Spleen (tissue), 11 donors: ENCODE measurements at regions not wholly inside any gene's neighbourhood (a gene's known extent, or its start where the extent isn't known, plus 50 kb on each side); places are given as distances from the start of the nearest gene placed in this dataset.

Experiments
- DNase-seq: peaks from one replicate; pipeline ENCODE4 v3.0.0-alpha.2; 2020
- H3K27ac ChIP-seq, 8 donors: fragments of 200-600 bp; sonication (generic) in 7 of 8; 1 replicate in 4 of 8; 2 replicates in 4 of 8; pipeline versions ENCODE4 v1.5.0 to v1.8.0; 2016 to 2021; ENCODE audit warnings: inconsistent platforms in 4 of 8, mild to moderate bottlenecking in 4 of 8, moderate library complexity in 1 of 8
- H3K27me3 ChIP-seq, 7 donors: fragments of 200-600 bp; sonication (generic) in 6 of 7; replicated peaks in 1 of 7; 1 replicate in 4 of 7; 2 replicates in 3 of 7; pipeline versions ENCODE4 v1.5.0 to v1.8.0; 2016 to 2021; ENCODE audit warnings: inconsistent platforms in 3 of 7, mild to moderate bottlenecking in 1 of 7
- H3K36me3 ChIP-seq, 6 donors: fragments of 200-600 bp; sonication (generic) in 5 of 6; 1 replicate in 4 of 6; 2 replicates in 2 of 6; pipeline versions ENCODE4 v1.5.0 to v1.8.0; 2016 to 2021; ENCODE audit warnings: inconsistent platforms in 2 of 6
- H3K4me1 ChIP-seq, 6 donors: fragments of 200-600 bp; sonication (generic) in 5 of 6; 1 replicate in 3 of 6; 2 replicates in 3 of 6; pipeline versions ENCODE4 v1.5.0 to v1.8.0; 2016 to 2021; ENCODE audit warnings: inconsistent platforms in 3 of 6
- H3K4me3 ChIP-seq, 8 donors: fragments of 200-600 bp; sonication (generic) in 7 of 8; 1 replicate in 4 of 8; 2 replicates in 4 of 8; pipeline versions ENCODE4 v1.5.0 to v1.8.0; 2016 to 2021; ENCODE audit warnings: inconsistent platforms in 4 of 8, mild to moderate bottlenecking in 4 of 8, moderate library complexity in 2 of 8
- H3K9me3 ChIP-seq, 8 donors: fragments of 200-600 bp; sonication (generic) in 7 of 8; 1 replicate in 4 of 8; 2 replicates in 4 of 8; pipeline versions ENCODE4 v1.5.0 to v1.8.0; 2016 to 2021; ENCODE audit warnings: inconsistent platforms in 4 of 8
- CTCF ChIP-seq, 11 experiments: fragments of 200-600 bp in 7 of 11; fragments of 450-650 bp in 4 of 11; sonication (generic) in 4 of 11; IDR thresholded peaks in 8 of 11; conservative IDR thresholded peaks in 3 of 11; 1 replicate in 7 of 11; 2 replicates in 4 of 11; pipeline versions ENCODE4 v1.4.0 to v1.8.0; 2016 to 2021; ENCODE audit warnings: antibody characterized with exemption in 11 of 11, inconsistent platforms in 4 of 11, mild to moderate bottlenecking in 1 of 11
- POLR2A ChIP-seq, 3 donors: fragments of 450-650 bp; IDR thresholded peaks; one replicate each; pipeline ENCODE4 v1.5.1; 2017; ENCODE audit warnings: antibody characterized with exemption in 3 of 3, mild to moderate bottlenecking in 1 of 3
- POLR2AphosphoS5 ChIP-seq, 3 donors: sonication (generic); formaldehyde crosslinking; IDR thresholded peaks; one replicate each; pipeline ENCODE4 v1.5.1; 2017; ENCODE audit warnings: antibody characterized with exemption in 3 of 3
- whole genome bisulfite sequencing, 5 donors: extraction: QIAGEN DNeasy Blood & Tissue Kit in 3 of 5; methylation state at CpG; one replicate each; pipeline versions ENCODE4 v1.1.5 to v1.1.7; 2013 to 2018; 5-methylcytosine and 5-hydroxymethylcytosine counted together
- intact Hi-C: fragments of 100-400 bp; cut with DNase I; formaldehyde crosslinking; loops from one replicate; pipeline ENCODE4 v1.15.0; 2023; ENCODE audit warnings: low total_unique reads
- donor health status: healthy with polysubstance abuse.
- donor health status: DM: no; HTN: no; CAD: no; lungs with moderate emphysema.
- donor health status: DM: no; HTN: no; CAD: no.
- donor health status: Bipolar disorder and iron deficiency.
- donor health status: healthy.
- donor health status: DM: no; HTN: no; CAD: no.
- donor health status: DM: yes; HTN: yes; CAD: no.

DNA sequence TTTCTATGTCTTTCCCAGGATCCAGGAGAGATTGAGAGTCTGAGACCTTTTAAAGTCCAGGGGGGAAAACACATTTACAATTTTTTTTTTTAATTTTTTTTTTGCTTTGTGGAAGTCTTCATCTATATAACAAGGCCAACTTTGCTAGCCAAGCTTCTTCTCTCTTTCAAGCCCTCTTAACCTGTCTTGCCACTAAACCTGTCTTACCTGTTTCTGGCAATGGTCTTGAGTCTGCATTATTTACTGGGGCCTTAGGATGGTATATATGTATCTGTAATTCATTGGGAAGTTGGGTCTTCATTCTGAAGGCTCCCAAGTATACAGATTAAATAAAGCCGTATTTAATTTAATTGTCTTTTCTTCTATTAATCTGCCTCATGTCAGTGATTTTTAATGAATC, 750.9 kb upstream of the B3GALT2 start:
- TF ChIP-seq POLR2AphosphoS5 (IDR thresholded peaks at IDR 0.05): no peak
- TF ChIP-seq CTCF (IDR thresholded peaks at IDR 0.05 in 8 of 11, conservative IDR thresholded peaks at IDR 0.05 in 3 of 11): no peak
- TF ChIP-seq POLR2A (IDR thresholded peaks at IDR 0.05): no peak
- Histone ChIP-seq H3K4me1 (no peaks in the 10 kb centered on the region), H3K27ac (no peak overlapping the region), H3K4me3 (no peak overlapping the region), H3K9me3 (peaks cover 0 to 4% (median 0%) of the 10 kb centered on the region in 8 donors), H3K36me3 (no peaks in the 10 kb centered on the region), H3K27me3 (no peaks in the 10 kb centered on the region)
- WGBS, 5 donors: 79 to 98% (median 95%) methylated on average over 1 of the region's 1 CpG
- intact Hi-C loops: no loop called here
- no peak for DNase-seq

DNA sequence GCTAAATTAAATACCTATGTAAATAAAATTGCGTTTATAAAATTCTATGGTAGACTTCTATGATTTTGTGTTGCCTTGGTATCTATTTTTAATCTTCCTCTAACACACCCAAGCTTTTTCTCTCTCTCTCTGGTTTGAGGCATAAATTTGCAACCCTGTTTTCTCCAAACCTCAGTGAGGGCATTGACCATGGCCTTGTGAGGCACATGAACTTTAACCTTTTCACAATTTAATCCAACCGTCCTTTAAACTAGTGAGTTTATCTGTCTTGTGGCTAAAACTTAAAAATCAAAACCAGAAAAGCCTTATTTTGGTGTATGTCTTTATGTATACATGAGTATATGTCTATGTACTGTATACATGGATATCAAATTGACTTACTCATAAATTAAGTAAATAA, 746.6 kb upstream of the B3GALT2 start:
- no peak for DNase-seq
- H3K27me3 ChIP-seq: no peaks in the 10 kb centered on the region
- H3K27ac ChIP-seq: no peak overlapping the region
- peaks cover 0 to 10% (median 6%) of the 10 kb centered on the region in 8 donors for H3K9me3 ChIP-seq
- no peak overlapping the region for H3K4me3 ChIP-seq
- TF ChIP-seq CTCF (IDR thresholded peaks at IDR 0.05 in 8 of 11, conservative IDR thresholded peaks at IDR 0.05 in 3 of 11) (no peak), POLR2AphosphoS5 (IDR thresholded peaks at IDR 0.05) (no peak), POLR2A (IDR thresholded peaks at IDR 0.05) (no peak)
- H3K36me3 ChIP-seq: no peaks in the 10 kb centered on the region
- 78 to 94% (median 87%) methylated on average over 2 of the region's 2 CpGs for WGBS, 5 donors
- intact Hi-C loops: no loop called here
- H3K4me1 ChIP-seq: no peaks in the 10 kb centered on the region

DNA sequence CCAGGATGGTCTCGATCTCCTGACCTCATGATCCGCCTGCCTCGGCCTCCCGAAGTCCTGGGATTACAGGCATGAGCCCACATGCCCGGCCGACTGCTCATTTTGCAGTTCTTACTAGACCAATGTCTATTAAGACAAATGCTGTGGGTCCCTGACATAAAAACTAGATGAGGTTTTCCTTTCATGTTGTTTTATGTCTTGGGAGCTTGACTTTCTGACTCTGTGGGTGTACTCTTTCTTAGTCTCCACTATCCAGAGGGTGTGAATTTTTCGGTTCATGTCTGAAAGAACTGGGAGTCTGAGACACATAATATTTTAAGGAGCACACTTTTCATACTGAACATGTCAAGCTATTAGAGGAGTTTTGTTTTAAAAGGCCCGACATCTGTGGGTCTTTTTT, 744.9 kb upstream of the B3GALT2 start:
- Histone ChIP-seq H3K9me3 (peaks cover 4 to 26% (median 19%) of the 10 kb centered on the region in 8 donors), H3K27ac (no peak overlapping the region), H3K4me1 (no peaks in the 10 kb centered on the region), H3K27me3 (no peaks in the 10 kb centered on the region), H3K36me3 (no peaks in the 10 kb centered on the region), H3K4me3 (no peak overlapping the region)
- 89 to 94% (median 92%) methylated on average over 8 of the region's 8 CpGs for WGBS, 5 donors
- TF ChIP-seq POLR2A (IDR thresholded peaks at IDR 0.05) (no peak), POLR2AphosphoS5 (IDR thresholded peaks at IDR 0.05) (no peak), CTCF (IDR thresholded peaks at IDR 0.05 in 8 of 11, conservative IDR thresholded peaks at IDR 0.05 in 3 of 11) (no peak)
- intact Hi-C loops: no loop called here
- no peak for DNase-seq

- TF ChIP-seq POLR2A (IDR thresholded peaks at IDR 0.05) (no peak), POLR2AphosphoS5 (IDR thresholded peaks at IDR 0.05) (no peak), CTCF (IDR thresholded peaks at IDR 0.05 in 8 of 11, conservative IDR thresholded peaks at IDR 0.05 in 3 of 11) (no peak)
- WGBS, 5 donors: 69 to 81% (median 79%) methylated on average over 4 of the region's 4 CpGs
- DNase-seq: no peak
- Histone ChIP-seq H3K4me3 (no peak overlapping the region), H3K36me3 (no peaks in the 10 kb centered on the region), H3K27me3 (no peaks in the 10 kb centered on the region), H3K9me3 (peaks cover 4 to 29% (median 17%) of the 10 kb centered on the region in 8 donors), H3K4me1 (no peaks in the 10 kb centered on the region), H3K27ac (no peak overlapping the region)
- intact Hi-C loops: no loop called here
Measured at GRCh38 chr1:193929374-193930033, 743.1 kb upstream of the B3GALT2 start.
